ENCODE measurements at regions not wholly inside any gene's neighbourhood (a gene's known extent, or its start where the extent isn't known, plus 50 kb on each side); places are given as distances from the start of the nearest gene placed in this dataset.

DNA sequence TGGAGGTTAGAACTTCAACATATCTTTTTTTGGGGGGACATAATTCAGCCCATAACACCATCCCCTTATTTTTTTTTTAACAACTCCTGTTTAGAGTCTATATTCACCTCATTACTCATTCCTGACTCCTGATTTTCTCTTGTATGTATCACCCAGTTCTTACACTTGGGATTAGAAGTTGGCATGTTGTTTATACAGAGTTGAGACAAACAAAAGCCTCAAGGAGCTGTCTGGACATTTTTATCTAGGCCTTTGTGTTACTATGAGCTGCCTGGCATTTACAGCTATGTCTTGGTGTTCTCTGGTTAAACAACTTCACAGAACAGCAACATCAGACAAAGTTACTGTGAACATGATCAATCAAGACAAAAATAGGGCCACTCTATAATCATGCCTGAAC, 517.5 kb downstream of the KIF20B start:
- no peak for TF ChIP-seq POLR2A (IDR thresholded peaks at IDR 0.05)
- TF ChIP-seq POLR2AphosphoS5 (IDR thresholded peaks at IDR 0.05; ENCODE audit: insufficient read depth in 1 of 2, low read depth in 1 of 2): no peak
- TF ChIP-seq, protein P1, sequence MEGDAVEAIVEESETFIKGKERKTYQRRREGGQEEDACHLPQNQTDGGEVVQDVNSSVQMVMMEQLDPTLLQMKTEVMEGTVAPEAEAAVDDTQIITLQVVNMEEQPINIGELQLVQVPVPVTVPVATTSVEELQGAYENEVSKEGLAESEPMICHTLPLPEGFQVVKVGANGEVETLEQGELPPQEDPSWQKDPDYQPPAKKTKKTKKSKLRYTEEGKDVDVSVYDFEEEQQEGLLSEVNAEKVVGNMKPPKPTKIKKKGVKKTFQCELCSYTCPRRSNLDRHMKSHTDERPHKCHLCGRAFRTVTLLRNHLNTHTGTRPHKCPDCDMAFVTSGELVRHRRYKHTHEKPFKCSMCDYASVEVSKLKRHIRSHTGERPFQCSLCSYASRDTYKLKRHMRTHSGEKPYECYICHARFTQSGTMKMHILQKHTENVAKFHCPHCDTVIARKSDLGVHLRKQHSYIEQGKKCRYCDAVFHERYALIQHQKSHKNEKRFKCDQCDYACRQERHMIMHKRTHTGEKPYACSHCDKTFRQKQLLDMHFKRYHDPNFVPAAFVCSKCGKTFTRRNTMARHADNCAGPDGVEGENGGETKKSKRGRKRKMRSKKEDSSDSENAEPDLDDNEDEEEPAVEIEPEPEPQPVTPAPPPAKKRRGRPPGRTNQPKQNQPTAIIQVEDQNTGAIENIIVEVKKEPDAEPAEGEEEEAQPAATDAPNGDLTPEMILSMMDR (IDR thresholded peaks at IDR 0.05): no peak

Data from vagina (tissue), 2 donors.